Spleen (tissue), 7 donors: ENCODE measurements at regions not wholly inside any gene's neighbourhood (a gene's known extent, or its start where the extent isn't known, plus 50 kb on each side); places are given as distances from the start of the nearest gene placed in this dataset.

Source experiments
- CTCF ChIP-seq, 11 experiments: fragments of 200-600 bp in 7 of 11; fragments of 450-650 bp in 4 of 11; sonication (generic) in 4 of 11; IDR thresholded peaks in 8 of 11; conservative IDR thresholded peaks in 3 of 11; 1 replicate in 7 of 11; 2 replicates in 4 of 11; pipeline versions ENCODE4 v1.4.0 to v1.8.0; 2016 to 2021; ENCODE audit warnings: antibody characterized with exemption in 11 of 11, inconsistent platforms in 4 of 11, mild to moderate bottlenecking in 1 of 11
- POLR2AphosphoS5 ChIP-seq, 3 donors: sonication (generic); formaldehyde crosslinking; IDR thresholded peaks; one replicate each; pipeline ENCODE4 v1.5.1; 2017; ENCODE audit warnings: antibody characterized with exemption in 3 of 3
- donor health status: DM: no; HTN: no; CAD: no; lungs with moderate emphysema.
- donor health status: DM: no; HTN: no; CAD: no.
- donor health status: DM: no; HTN: no; CAD: no.

- no peak for TF ChIP-seq POLR2AphosphoS5 (IDR thresholded peaks at IDR 0.05)
- no peak for TF ChIP-seq CTCF (IDR thresholded peaks at IDR 0.05 in 8 of 11, conservative IDR thresholded peaks at IDR 0.05 in 3 of 11)
Measured at GRCh38 chr2:59312029-59312428, 1070.9 kb upstream of the FANCL start.
